GM18499 (cell line): ENCODE measurements at regions not wholly inside any gene's neighbourhood (a gene's known extent, or its start where the extent isn't known, plus 50 kb on each side); places are given as distances from the start of the nearest gene placed in this dataset.
A peak's percentile ranks its signal among the peaks of the same experiment; 100 is the strongest.
"Not testable (repeated sequence)": the region's sequence is repeated elsewhere in the genome, so short reads cannot be mapped to it uniquely, and the experiment has no call there.

Source experiments
- ATAC-seq: cut with Tn5 transposase; IDR thresholded peaks from one replicate; pipeline ENCODE4 v1.9.1; 2021; ENCODE audit warnings: moderate number of reproducible peaks; ENCODE audit not compliant: insufficient read depth, unreplicated experiment

DNA sequence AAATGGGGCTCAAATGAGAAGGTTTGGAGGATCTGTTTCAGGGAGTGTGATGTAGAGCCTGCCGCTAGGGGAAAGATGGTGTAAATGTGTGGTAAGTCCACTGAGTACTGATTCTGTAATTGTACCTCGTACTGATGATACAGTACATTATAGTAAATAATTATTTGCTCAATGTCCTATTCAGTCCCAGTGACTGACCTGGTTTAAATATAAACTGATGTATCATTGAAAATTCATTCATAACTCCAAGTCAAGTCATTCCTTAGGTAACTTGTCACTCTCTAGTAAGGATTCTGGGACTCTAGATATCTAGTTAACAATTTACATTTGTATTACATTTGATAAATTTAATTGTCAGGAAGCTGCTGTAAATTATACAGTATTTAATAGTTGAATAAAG is 667.3 kb downstream of the DTWD2 start:
- no peak for ATAC-seq

DNA sequence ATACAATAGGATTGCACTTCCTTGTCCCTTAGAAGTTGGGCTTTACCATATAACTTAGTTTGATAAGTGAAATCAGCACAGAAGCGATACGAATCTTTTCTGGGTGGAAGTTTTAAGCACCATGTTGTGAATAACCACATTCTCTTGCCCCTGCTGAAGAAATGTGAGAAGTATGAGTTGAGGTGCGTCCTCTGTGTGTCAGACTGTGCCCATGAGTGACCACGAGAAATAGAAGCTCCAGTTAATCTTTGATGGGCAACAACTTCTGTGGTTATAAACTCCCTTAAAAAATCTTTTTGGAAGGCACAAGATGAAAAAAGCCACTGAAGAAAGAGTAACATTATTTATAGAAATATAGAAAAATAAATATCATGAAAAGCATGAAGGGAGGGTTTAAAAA is 668.2 kb downstream of the DTWD2 start:
- ATAC-seq, result no peak

DNA sequence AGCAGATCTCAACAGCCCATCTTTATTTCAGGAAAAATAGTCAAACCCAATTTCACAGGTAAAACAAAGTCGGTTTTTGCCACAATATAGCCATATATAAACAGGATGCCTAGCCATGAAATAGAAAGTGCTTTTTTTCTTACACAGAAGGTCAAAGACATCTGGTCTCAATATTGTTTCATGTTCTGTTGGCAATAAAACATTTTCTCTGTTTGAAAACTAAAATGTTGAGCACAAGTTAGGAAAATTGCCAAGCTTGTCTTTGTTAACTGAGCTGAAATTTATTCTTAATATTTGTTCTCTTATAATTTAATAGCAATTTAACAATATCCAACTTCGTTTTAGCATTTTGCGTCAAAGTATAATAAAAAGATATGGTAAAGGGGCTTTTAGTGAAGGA is 673.4 kb downstream of the DTWD2 start:
- ATAC-seq, result no peak

DNA sequence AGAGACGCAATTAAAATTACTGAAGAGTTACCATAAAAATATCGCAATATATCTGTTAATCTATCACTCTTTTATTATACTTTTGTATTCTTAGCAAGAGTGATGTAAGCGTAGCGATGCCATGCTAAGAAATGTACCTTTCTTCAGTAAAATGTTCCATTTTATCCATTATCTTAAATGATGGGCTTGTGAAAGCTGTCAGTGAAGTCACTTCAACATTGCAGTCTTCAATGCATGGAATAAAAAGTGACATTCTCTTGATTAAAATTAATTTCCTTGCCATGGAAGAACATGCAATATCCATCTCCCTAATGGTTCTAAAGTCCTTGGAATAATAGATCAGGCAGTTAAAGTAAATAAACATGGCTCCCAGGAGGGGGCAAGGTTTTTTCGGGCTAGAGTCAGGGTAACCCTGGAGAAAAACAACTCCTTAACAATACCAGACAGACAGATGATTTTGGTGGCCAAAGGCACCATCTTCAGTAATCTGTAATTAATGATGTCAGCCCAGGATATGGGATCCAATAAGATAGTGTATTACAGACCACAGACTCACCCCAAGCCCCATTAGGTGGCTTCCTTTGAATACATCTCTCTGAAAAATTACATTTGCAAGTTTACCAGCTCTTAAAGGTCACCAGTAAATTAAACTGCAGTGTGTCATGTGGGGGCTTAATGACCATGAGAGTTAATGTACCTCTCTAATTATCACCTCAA is 677.1 kb downstream of the DTWD2 start:
- no peak for ATAC-seq

DNA sequence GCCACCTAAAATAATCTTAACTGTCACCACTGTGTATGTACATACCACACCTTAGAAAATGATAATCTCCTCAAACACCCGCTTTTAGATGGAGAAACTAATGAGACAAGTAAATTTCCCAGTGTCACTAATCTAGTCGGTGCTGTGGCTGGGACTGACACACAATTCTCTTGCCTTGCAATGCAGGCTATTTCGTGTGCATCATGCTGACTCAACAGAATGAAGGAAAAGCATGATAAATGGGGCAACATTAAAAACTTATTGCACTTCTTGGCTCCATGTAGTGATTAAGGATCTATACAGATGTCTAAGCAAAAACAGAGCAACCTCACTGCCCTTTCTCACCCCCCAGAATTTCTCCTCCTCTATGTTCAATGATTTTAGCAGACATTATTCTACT is 677.9 kb downstream of the DTWD2 start:
- ATAC-seq, result no peak

DNA sequence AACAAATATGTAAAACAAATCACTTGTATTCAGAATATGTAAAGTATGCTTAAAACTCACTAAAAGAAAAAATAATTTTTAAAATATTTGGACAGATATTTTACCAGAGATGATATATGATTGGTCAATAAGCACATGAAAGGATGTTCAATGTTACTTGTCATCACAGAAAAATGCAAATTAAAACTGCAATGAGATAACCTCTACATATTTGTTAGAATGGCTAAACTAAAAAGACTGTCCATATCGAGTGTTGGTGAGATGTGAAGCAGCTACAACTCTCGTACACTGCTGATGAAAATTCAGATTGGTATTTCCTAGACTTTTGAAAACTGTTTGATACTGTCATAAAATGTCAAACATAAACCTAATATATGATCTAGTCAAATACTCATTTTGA is 685.1 kb downstream of the DTWD2 start:
- ATAC-seq, result no peak

DNA sequence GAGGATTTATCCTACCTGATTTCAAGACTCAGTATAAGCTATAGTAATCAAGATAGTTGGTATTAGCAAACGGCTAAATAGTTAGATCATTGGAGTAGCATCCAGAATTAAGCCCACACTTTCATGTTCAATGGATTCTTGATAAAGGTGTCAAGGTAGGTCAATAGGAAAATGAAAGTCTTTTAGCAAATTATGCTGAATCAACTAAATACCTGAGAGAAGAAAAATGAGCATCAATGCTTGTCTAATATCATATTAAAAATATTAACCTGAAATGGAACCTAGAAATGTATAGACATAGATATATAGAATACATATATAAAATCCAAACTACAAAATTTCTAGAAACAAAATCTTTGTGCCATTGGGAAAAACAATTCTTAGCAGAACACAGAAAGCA is 685.6 kb downstream of the DTWD2 start:
- no peak for ATAC-seq

DNA sequence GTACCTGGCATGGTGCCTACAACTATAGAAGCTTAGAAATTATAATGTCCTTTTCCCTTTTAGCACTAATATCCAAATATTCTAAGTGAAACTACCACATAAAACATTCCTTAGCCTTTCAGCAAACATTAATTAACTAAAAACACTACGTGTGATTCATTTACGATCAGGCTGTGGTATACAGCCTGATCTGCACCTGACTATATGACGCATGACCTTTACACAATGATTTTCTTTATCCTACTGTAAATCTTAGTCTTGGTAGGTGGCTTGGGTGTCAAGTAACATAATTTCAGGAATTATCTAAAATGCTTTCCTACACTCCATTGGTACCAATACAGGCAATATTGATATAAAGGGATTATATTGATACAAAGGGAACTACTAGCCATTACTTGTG is 686.7 kb downstream of the DTWD2 start:
- no peak for ATAC-seq

DNA sequence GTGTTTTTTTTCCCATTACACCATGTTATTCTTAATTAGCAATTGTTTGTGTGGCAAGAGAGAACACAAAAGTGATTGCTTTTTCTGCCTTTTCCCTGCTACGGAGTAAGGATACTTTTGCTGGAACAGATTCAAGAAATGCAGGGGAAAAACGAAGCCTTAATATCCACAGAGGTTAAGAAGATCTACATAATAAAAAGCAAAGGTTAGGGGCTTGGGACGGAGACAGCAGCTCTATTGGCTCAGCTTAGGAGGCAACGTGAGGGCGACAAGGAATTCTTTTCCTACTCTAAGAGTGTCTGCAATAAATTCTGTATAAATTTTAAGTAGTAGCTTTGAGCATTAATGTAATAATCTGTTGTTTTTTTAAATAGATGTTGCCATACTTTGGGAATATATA is 693.3 kb downstream of the DTWD2 start:
- no peak for ATAC-seq

DNA sequence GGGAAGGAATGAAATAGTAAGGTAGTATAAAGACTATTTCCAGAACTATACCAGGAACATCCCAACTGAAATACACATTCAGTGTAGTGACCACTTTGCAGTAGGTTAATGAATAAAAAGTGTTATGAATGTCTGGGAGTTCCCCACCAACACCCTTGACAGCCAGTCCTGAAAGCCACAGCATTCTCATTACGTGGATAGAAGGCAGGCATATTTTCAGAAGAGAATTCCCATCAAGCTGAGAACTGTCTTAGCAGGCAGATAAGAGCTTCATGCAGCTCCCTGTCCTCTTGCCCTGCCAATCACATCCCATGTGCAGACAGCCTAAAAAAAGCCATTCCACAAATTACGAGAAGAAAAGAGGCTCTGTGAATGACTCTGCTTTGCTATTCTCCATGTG is 695.0 kb downstream of the DTWD2 start:
- no peak for ATAC-seq

DNA sequence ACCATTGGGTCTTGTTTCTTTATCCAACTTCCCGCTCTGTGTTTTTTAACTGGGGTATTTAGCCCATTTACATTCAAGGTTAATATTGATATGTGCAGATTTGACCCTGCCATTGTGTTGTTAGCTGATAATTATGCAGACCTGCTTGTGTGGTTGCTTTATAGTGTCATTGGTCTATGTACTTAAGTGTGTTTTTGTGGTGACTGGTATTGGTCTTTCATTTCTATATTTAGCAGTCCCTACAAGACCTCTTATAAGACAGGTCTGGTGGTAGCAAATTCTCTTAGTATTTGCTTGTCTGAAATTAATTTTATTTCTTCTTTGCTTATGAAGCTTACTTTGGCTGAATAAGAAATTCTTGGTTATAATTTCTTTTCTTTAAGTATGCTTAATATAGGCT is 698.1 kb downstream of the DTWD2 start:
- no peak for ATAC-seq

DNA sequence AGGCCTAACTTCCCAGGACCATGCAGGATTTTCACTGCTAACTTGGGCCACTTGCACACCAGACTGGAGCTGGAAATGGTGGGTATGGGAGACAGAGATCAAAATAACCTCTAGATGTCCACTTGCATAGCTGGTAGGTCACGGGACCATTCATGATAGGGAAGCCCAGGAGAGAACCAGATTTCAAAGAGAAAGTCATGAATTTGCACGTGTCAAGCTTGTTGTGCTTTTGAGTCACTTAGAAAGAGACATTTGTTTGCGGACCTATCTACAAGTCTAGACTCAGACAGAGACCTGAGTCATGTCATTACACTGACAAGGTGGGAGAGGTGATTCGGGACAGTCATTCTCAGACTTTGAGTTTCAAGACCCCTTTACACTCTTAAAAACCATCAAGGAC is 704.1 kb downstream of the DTWD2 start:
- ATAC-seq, result not testable (repeated sequence)

DNA sequence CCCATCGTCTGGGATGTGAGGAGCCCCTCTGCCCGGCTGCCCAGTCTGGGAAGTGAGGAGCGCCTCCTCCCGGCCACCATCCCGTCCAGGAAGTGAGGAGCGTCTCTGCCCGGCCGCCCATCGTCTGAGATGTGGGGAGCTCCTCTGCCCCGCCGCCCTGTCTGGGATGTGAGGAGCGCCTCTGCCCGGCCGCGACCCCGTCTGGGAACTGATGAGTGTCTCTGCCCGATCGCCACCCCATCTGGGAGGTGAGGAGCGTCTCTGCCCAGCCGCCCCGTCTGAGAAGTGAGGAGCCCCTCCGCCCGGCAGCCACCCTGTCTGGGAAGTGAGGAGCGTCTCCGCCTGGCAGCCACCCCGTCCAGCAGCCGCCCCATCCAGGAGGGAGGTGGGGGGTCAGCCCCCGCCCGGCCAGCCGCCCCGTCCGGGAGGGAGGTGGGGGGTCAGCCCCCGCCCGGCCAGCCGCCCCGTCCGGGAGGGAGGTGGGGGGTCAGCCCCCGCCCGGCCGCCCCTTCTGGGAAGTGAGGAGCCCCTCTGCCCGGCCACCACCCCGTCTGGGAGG is 705.8 kb downstream of the DTWD2 start:
- ATAC-seq, result not testable (repeated sequence)

DNA sequence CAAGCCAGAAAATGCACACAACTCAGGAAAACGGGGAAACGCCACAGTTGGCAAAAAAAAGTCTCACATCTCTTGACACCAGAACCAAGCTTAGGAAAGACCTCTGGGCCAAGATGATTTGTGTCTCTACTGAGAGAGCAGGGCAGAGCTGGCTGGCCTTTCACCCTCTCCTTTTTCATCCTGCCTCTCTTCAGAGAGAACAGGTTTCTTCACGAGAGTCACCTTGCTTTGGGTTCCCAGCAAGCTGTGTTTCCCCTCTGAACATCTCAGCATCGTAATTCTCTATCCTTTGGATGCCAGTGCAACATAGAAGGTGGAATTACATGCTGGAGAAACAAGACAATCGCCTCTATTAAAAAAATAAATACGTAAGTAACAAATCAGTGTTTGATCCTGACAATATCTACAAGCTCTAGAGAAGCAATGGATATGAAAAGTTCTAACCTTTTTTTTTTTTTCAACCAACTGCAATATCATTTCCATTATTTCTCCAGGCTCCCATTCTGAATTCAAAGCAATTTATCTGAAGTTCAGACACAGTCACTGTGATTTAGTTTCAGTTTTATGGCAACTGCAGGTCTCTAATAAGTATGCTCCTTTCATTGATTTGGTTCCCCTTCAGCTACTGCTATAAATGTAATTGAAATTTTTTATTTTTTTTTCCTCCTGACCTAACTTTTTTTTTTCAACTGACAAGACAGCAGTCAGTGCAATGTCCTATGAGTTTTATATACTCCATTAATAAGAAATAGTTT is 708.6 kb downstream of the DTWD2 start:
- no peak for ATAC-seq

DNA sequence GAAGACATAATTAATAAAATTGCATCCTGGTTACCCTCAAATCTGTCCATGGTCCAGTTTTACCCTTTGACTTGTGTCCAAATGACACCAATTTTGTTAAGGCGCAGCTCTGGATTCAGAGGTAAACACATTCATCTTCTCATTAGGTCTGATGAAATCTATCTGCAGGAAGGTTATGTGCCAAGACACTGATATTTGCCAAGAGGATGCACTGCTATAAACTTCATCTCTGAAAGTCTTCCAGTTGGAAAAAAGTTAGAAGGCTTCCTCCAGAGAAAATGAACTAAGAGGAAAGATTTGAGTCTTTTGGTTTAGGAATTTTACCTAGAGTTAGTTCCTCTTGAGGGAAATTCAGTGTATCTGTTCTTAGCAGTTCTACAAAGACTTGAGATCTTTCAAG is 717.8 kb downstream of the DTWD2 start:
- ATAC-seq, result no peak

DNA sequence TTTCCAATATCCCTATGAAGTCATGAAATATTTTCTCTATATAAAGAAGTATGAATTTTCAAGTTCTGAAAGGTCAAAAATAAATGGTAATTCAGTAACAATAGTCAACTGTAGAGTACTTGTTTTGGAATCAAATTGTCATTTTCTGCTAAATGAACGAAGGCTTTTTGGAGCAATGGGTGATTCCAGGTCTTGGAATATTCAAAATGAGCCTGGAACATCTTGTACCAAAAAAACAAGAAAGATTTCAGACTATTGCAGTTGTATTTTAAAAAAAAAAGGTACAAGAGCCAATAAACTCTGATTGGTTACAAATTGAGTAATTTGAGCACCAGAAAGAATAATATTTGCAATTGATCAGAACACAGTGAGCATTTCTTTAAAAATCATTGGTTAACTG is 730.1 kb downstream of the DTWD2 start:
- no peak for ATAC-seq

DNA sequence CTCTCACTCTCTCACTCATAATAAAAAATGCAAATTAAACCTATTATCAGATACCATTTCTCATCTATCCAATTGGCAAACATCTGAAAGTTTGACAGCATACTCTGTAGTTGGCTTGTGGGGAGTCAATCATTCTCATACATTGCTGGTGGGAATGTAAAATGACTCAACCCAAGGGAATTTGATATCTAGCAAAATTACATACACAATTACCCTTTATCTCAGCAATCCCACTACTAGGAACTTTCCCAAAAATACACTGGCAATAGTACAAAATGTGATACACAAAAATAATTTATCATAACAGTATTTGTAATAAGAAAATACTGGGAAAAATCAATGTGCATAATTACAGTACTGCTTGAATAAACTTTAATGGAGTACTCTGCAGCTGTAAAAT is 731.3 kb downstream of the DTWD2 start:
- ATAC-seq, result no peak

DNA sequence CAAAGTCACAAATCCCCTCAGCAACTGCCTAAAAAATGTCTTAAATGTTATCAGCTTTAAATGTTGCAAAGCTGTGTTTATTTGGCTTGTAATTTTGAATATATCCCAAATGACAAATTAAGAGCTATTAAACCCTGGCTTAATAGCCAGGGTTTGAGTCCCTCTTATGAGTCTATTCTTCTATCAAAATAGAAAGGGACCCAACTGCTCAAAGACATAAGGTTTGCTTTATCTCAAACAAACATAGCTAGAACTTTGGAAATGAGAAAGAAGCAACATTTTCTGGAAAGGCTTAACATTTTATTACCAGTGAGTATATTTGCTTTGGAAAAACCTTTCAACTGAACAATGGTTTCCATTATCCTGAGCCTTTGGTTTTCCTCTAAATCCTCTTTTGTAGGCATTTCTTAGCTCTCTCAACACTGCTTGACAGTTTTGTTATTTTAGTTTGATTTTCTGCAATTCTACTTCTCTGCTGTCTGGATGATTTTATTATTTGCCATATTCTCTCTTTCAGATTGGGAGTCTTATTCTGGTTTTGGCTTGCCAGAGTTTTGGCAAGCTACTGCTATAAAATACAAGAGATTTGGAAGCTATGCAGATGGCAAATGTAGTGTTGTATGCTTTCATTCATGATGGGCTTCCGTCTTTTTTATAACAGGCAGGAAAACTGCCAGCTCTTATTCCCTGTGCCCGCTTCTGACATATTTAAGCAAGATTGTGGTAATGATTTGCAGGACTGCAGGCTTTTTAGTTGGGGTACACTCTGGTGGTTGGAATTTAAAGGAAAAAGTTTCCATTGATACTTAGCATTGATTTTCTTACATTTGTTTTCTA is 734.9 kb downstream of the DTWD2 start:
- ATAC-seq, result no peak

DNA sequence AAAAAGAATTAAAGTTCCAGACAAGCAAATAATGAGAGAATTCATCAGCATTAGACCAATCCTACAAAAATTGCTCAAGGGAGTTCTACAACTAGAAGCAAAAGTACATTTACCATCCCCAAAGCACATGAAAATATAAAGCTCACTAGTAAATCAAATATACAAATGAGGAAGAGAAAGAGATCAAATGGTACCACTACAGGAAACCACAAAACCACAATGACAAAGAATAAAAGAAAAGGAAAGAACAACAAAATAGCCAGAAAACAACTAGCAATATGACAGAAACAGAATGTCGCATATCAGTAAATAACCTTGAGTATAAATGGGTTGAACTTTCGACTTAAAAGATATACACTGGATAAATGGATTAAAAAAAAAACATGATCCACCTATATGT is 739.0 kb downstream of the DTWD2 start:
- peak; percentile 83 for ATAC-seq

DNA sequence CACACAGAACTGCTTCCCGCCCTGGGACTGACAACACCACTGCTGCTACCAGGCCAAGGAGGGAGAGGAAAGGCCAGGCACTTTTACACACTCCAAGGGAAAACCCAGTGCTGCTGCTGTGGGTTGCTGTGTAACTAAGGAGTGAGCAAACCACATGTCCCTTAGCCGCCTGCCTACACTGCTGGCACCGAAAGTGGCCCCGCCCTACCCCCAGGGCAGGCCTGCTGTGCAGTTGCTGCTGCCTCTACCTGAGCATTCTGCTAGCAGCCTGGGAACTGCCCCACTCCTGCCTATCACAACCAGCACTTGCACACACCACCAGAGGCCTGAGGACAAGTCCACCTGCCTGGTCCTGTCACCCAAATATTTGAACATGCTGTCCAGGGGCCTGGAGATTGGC is 740.9 kb downstream of the DTWD2 start:
- ATAC-seq, result no peak

DNA sequence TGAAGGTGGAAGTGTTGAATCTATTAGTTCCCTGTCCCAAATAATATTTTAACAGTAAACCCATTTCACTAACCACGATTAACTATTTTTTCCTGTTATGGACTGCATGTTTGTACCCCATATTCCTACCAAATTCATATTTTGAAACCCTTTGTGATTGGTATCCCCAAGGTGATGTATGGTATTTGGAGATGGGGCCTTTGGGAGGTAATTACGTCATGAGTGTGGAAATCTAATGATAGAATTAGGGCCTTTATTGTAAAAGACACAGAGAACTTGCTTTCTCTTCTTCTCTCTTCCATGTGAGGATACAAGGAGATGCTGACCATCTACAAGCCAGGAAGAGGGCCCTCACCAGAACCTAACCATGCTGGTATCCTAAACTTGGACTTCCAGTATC is 744.7 kb downstream of the DTWD2 start:
- no peak for ATAC-seq
